ENCODE measurements at regions not wholly inside any gene's neighbourhood (a gene's known extent, or its start where the extent isn't known, plus 50 kb on each side); places are given as distances from the start of the nearest gene placed in this dataset.
A peak's percentile ranks its signal among the peaks of the same experiment; 100 is the strongest.
"Not testable (repeated sequence)": the region's sequence is repeated elsewhere in the genome, so short reads cannot be mapped to it uniquely, and the experiment has no call there.

DNA sequence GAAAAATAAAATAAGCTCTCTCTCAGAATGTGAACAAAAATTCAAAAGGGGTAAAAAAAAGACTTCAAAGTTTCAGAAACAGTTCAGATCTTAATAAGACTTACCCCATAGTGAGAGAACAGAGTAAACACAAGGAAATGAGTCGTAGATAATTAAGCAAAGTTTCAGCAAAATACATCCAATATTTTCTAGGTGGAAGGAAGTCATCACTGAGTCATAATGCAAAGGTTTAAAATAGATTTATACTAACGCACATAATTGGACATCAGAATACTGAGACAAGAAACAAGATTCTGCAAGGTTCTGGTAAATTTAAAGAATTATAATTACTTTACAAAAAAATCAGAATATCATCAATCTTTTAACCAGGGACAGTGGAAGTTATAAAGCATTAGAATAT lies 1370.7 kb upstream of the ATXN8OS start:
- DNase-seq = no peak

DNA sequence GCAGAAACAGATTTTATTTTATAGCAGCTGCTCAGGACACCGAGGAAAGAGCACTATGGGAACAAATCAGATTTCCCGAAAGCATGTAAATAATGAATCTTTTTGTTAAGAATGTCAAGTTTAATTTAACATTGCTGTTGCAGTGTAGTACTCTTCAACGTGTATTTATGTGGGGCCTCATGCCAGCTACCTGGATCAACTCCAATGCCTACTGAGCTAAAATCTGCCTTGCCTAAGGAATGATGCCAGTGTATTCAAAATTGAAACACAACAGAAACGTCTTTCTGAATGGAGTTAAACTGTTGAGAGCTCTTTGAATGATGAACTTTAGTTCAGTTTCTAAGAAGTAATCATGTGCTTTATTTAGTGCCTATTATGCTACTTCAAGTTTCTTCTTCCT lies 1379.8 kb upstream of the ATXN8OS start:
- no peak for DNase-seq

DNA sequence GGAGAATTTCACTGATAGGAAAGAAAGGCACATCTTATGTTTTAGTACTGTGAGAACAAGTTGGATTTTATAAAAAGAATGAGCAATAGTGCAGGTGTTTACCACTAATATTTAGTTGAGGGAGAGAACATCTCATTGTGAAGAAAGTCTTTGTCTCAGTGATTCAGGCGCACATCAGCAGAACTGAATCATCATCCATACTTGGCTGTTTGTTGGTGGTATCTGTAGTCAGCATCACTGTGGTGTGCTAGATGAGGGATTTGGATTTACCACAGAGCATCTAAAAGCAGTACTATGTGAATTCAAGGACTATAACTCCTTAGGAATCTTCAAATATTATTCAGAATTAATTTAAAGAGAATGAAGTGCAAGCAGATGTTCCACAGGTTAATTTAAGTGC lies 1380.5 kb upstream of the ATXN8OS start:
- DNase-seq = no peak

DNA sequence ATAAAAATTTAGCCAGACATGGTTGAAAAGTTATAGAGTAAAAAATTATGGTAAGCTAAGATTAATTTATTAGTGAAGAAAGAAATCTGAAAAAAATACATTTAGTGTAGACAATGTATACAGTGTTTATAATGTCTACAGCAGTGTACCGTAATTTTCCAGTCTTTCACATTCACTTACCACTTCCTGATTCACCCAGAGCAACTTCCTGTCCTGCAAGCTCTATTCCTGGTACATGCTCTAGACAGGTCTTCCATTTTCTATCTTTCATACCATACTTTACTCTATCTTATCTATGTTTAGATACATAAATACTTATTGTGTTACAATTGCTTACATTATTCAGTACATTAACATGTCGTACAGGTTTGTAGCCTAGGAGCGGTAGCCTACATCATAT lies 1387.8 kb upstream of the ATXN8OS start:
- DNase-seq = peak; percentile 3

DNA sequence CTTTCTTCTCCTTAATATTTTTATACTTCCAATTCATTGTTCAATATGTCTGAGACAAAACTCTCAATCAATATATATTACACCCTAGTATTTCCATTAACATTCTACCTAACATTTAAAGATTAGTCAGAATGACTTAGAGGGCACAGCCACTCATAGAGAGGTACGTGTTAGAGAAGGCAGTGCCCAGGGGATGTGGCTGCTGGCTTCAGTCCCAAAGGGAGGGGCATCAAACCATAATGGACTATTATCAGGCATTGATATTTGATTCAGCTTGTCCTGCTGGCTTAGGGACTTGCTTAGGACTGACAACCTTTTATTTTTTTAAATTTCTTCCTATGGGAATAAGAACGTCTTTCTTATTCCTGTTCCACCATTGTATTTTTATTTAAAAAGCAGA lies 1392.0 kb upstream of the ATXN8OS start:
- DNase-seq = no peak

DNA sequence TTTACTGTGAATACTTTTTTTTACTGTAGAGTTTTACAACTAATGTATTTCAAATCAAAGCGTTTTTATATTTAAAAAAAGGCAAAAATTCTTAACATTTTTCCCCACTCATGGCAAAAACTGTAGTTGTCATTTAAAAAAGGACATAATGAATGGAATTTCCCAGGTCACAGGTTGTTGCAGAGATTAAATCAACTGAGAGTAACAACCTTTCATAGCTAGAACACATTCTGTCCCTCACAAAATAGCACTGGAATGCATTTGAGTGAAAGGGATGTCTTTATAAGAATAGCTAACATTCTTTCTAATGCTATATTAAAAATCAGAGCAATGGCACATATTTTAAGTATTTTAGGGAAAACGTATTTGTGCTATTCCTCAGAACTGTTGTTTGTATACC lies 1393.3 kb upstream of the ATXN8OS start:
- DNase-seq = no peak

DNA sequence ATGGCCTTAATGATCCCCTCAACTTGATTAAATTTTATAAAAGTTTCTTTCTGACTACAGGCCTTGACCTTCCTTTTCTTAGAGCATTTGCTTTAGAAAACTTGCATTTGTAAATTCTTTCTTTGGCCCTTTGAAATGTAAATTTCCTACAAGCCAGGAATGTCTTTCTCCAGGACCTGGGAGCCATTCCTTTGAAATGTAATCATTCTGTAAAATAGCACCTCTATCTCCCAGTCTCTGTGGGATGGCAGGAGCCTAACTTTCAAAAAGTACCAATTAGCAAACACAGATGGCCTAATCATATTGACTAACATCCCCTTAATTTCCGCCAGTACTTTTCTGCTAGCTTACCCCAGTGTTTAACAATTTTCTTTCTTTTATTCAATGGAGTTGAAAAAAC lies 1394.2 kb upstream of the ATXN8OS start:
- no peak for DNase-seq

DNA sequence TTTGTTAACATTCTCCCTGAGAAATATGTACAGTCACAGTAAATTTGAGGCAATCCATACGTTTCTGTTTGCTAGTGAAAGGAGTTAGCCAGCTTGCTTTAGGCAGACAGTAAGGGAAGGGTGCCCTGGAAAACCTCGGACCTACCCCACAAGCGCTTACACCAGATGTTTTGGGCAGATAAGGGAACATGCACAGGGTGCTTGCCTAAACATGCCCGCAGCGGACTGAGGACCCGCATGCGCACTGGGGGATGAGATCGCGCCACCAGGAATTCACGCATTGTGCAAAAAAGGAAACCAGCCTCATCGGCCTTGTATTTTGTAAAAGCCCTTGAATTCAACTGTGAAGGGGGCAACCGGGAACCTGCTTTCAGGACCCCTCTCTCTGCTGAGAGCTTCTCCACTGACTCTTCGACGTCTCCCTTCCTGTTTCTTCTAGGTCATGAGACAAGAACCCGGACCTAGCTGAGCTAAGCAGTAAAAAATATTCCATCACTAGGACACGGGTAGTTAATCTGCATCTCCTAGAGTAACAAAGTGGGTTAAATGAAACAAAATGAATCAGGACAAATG lies 1399.2 kb upstream of the ATXN8OS start:
- DNase-seq = no peak

DNA sequence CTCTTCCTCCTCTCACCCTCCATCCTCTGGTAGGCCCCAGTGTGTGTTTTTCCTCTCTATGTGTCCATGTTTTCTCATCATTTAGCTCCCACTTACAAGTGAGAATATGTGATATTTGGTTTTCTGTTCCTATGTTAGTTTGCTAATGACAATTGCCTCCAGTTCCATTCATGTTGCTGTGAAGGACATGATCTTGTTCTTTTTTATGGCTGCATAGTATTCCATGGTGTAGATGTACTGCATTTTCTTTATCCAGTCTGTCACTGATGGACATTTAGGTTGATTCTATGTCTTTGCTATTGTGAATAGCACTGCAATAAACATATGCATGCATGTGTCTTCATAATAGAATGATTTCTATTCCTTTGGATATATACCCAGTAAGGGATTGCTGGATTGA lies 1401.6 kb upstream of the ATXN8OS start:
- not testable (repeated sequence) for DNase-seq

DNA sequence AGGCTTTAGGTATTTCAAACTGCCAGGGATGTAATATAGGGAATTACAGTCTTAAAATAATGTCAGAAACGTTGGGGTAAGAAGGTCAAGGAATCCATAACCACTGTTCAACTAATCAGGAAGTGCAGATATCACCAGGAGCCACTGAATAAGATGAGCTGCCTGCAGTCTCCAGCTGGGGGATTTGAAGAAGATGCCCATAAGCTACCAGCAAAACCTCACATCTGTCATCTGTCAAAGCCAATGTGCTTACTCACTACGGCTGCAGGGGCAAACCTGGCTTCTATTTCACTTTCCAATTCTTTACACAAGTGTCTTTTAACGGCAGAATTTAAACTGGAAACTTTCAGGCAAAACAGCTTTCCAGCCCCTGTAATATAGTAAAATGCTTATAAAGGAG lies 1410.1 kb upstream of the ATXN8OS start:
- peak; percentile 91 for DNase-seq

DNA sequence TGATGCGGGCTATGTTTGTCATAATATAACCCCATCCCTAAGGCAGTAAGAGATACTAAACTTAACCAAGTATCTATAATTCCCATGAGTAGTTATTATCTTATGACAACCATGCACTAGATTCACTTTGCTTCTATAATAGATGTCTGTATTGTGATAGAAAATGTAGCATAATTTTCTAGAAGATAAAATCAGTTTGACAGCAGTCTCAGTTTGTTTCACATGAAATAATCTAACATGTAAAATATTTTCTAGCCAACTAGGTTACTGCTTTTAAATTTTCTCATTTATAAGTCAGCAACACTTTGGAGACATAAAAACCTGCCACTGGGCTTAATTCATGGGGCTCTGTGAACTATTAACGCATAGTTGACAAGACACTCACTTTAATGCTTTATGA lies 1410.7 kb upstream of the ATXN8OS start:
- DNase-seq = peak; percentile 22

DNA sequence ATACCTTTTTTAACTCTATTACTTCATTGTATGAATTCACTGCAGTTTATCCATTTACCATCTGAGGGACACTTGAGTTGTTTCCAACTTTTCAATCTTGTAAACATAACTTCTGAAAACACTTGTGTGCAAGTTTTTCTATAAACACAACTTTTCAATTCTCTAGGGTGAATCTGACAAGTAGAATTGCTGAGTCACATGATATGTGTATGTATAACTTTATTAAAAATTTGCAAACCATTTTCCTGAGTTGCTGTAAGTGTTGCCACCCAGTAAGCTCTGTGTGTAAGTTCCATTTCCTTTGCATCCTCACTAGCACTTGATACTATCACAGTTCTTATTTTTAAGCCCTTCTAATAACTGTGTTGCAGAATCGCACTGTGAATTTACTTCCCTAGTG lies 1415.6 kb upstream of the ATXN8OS start:
- peak; percentile 25 for DNase-seq

DNA sequence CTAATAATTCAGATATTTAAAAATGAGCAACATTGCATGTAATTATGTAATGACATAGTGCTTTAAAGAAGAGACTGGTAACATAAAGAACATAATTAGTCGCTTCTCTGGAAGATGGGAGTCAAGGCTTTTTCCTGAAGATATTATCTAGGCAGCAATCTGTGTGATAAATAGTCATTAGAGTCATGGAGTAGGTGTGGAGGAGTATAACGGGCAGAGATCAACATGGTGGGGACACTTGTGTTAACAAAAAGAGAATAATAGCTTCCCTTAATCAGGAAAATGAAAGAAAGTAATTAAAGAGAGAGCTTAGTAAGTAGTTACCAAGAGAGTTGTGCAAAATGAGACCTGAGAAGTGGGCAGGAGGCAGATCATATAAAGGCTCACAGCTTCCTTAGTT lies 1417.1 kb upstream of the ATXN8OS start:
- DNase-seq = no peak

DNA sequence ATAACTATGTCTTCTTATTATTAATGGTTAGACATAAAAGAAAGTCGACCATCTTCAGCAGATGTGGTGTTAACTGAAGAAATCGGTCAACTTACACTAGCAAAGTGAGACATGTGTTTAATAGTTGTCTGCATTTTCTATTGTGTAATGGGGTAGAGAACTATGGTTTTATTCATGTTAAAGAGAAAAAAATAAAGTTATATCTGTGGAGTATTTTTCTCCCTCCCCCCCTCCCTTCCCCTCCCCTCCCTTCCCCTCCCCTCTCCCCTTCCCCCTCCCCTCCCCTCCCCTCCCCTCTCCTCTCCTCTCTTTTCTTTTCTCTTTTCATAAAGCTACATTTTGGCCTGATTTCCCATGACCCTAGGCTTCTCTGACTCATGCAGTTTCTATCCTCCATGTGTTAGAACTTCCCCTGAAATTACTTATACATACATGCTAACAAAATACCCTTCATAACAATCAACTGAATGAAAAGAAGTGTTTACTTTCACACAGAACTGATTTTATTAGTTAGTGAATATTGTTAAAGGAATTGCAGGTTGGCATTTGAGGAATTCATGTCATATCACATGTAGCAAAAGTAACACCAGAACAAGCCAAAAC lies 1431.0 kb upstream of the ATXN8OS start:
- DNase-seq = no peak

DNA sequence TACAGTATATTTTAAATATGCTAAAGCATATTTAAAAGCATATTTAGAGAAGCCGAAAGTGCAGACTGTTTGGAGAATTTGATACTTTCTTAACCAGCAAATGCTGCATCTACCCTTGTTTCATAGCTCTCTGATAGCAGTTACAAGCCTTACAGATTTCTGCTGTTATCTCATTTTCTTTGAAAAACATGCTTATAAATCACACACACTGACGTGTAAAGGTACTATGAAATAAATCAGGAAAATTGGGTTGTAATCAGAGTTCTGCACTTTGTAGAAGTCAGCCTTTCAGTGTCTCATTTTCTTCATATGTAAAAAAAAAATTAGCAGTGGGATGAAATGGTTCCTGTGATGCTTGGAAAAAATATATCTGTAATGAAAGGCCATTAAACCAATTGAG lies 1432.4 kb upstream of the ATXN8OS start:
- no peak for DNase-seq

DNA sequence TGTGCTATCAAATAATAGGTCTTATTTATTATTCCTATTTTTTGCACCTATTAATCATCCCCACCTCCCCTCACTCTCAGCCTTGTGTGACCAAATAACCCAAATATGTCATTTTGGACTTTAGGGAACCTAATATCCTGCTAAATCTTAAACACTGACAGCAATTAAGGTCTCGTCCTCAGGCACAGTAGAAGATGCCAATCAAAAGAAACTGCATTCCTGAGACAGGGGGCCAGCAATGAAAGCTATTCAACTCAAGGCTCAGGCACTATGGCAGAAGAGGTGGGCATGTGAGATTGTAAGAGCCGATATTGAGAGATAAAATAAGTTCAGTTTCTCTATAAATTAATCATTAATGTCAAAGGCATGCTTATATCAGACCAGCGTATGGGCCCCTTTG lies 1437.7 kb upstream of the PCDH9 start:
- no peak for DNase-seq

DNA sequence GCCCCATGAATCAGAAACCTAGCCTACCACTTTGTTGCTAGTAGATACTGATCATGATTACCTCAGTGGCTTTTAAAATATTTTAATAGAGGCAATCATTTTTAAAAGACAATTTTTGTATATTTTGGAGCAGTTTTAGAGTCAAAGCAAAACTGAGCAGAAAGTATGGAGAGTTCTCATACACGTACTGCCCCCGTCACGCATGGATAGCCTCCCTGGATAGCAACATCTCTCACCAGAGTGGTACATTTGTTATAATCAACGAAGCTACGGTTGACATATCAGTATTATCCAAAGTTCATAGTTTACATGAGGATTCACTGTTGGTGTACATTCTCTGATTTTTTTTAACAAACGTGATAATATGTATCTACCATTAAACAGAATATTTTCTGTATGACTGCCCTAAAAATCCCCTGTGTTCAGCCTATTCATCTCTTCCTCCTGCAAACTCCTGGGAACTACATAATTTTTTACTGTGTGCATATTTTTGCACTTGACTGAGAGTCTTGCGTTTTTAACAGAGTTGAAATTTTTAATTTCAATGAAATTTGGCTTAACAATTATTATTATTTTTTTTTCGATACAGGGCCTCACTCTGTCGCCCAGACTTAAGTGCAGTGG lies 1436.8 kb upstream of the PCDH9 start:
- no peak for DNase-seq

DNA sequence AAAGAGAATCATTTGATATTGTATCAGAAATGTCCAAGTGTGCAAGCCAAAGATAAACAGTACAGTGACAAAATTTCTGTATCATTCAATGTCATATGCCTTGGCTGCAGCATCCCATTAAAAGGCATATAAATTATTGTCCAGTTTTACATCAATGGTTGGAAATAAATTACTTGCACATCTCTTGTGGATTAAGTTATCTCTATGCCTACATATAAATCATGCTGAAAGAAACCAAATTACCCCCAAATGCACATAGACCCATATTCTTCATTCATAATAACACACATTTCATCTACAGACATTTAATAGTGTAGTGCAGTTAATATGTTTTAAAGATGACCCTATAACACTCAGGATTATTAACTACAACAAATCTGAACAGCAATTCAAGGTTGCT lies 1415.7 kb upstream of the PCDH9 start:
- no peak for DNase-seq

DNA sequence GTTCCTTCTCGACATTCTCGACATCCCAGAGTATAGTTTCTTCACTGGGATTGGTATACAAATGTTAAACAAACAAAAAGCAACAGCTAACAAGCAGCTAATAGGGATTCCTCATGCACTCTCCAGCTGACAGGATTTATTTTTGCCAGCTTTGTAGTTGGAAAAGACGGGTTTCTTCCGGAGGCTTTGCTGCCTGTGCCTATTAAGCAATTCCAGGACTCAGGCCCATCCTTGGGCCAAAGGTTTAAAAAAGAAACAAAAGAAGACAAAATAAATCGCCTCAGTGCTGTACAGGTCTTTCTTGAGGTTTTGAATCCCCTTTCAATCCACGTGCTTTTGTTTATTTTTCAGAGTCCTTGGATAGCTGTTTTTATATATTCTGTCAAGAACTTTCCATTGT lies 1414.5 kb upstream of the PCDH9 start:
- DNase-seq = no peak

DNA sequence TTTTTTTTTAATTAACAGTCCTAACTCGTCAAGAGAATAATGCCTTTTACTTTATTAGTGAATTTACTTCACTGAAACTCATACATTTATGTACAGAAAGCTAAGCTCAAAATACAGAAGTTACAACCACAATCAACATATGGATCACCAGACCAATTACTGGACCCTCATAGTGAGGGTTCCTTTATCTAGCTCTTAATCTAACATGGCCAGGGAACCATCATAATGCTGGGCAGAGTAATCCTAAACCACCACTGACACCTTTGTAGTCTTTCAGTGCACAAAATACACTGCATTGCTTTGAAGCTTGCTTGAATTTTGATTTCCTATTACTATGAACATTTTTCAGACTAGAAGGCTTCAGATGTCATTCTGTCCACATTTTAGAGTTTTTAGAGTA lies 1406.6 kb upstream of the PCDH9 start:
- DNase-seq = no peak

DNA sequence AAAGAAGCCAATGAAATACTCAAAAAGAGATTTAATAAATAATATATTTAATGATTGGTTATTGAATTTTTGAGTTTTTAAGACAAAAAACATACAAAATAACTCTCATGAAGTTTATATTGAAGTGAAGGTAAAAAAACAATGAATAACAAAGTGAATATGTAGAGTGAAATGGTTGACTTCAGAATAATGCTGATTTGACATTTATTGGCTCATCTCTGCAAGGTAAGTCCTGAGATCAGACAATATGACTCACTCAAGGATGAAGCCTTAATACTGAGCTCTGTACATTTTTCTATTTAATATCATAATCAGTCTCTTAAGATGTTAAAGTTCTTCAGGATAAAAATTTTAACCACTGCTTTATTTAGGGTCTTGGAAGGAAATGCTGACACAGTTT lies 1398.9 kb upstream of the PCDH9 start:
- DNase-seq = no peak

DNA sequence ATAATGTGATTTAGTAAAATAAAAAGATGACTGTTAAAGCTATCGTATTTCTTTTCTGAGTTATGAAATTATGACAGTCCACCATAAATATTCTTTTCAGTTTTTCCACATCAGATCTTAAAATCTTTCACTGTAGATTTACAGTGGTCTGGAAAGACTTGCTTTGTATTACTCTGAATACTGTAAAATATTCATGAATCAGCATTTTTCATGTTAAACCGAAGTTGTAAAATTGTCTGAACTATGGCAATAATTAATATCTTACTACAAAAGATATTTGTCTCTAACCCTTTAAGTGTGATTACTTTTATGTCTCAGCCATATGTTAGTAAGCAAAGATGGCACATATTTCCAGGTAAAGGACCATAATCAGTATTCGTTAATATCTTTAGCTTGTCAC lies 1397.2 kb upstream of the PCDH9 start:
- no peak for DNase-seq

DNA sequence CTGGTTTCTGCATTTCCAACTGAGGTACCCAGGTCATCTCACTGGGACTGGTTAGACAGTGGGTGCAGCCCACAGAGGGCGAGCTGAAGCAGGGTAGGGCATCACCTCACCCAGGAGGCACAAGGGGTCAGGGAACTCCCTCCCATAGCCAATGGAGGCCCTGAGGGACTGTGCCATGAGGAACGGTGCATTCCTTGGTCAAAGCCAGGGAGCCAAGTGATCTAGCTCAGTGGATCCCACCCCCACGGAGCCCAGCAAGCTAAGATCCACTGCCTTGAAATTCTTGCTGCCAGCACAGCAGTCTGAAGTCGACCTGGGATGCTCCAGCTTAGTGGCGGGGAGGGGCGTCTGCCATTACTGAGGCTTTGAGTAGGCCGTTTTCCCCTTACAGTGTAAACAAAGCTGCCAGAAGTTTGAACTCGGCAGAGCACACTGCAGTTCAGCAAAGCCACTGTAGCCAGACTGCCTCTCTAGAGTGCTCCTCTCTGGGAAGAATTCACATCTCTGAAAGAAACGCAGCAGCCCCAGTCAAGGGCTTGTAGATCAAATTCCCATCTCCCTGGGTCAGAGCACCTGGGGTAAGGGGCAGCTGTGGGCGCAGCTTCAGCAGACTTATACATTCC lies 1386.6 kb upstream of the PCDH9 start:
- DNase-seq = no peak

DNA sequence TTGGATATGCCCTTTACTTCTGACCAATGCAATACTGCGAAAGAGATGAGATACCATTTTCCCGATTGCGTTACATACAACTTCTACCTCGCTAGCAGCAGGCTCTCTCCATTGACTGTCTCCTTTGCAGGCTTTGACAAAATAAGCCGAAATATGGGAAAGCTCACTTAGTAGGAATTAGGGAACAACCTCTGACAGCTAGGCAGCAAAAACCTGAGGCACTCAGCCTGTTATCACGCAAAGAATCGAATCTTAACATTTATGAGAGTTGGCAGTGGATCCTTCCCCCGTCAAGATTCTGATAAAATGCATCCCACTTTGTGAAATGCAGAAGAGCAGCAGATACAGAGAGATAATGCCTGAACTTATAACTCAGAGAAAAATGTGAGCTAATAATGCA lies 1379.5 kb upstream of the PCDH9 start:
- no peak for DNase-seq

DNA sequence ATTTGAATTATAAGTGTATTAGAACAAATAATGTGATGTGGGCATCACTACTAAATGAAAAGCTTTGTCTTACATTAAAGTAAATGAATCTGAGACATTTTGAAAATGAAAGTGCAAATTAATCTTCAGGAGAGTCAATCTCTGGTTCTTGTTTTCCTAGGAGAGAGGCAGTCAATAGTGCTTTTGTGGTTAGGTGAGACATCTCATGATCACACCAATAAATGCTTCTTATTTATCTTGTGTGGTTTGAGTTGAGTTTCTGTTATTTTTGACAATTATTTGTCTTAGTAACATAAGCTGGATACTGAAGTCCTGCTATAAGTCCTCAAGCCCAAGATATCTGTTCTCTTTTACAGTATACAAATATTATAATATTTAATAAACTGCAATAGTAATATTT lies 1378.0 kb upstream of the PCDH9 start:
- DNase-seq = peak; percentile 31

All from OCI-M1 (cell line).